GM12892 (cell line): ENCODE measurements at regions not wholly inside any gene's neighbourhood (a gene's known extent, or its start where the extent isn't known, plus 50 kb on each side); places are given as distances from the start of the nearest gene placed in this dataset.
"Not testable (repeated sequence)": the region's sequence is repeated elsewhere in the genome, so short reads cannot be mapped to it uniquely, and the experiment has no call there.

Experiments used
- POLR2A ChIP-seq: IDR thresholded peaks from 2 replicates; pipeline ENCODE4 v1.6.1; 2011; ENCODE audit warnings: low read depth, low read length, control low read depth
- POLR2AphosphoS5 ChIP-seq: IDR thresholded peaks from 2 replicates; pipeline ENCODE4 v1.6.1; 2011; ENCODE audit warnings: low read depth, low read length, control low read depth
- TAF1 ChIP-seq: IDR thresholded peaks from 2 replicates; pipeline ENCODE4 v1.6.1; 2011; ENCODE audit warnings: low read depth, mild to moderate bottlenecking, control low read depth, low read length, borderline replicate concordance

DNA sequence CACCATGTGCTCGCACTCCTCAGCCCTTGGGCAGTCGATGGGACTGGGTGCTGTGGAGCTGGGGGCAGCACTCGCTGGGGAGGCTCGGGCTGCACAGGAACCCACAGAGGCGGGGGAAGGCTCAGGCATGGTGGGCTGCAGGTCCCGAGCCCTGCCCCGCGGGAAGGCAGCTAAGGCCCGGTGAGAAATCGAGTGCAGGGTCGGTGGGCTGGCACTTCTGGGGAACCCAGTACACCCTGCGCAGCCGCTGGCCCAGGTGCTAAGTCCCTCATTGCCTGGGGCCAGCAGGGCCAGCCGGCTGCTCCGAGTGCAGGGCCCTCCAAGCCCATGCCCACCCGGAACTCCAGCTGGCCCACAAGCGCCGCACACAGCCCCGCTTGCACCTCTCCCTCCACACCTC, 138.6 kb upstream of the SEMA3C start:
- not testable (repeated sequence) for TF ChIP-seq POLR2AphosphoS5, POLR2A, TAF1
